Heart right ventricle (tissue), 16 donors: ENCODE measurements at regions not wholly inside any gene's neighbourhood (a gene's known extent, or its start where the extent isn't known, plus 50 kb on each side); places are given as distances from the start of the nearest gene placed in this dataset.

Experiments used
- ATAC-seq, 8 donors: fragments of 200-7000 bp; cut with Tn5 transposase; one replicate each; pipeline ENCODE4 v1.9.1; 2020; ENCODE audit warnings: mild to moderate bottlenecking in 8 of 8, moderate library complexity in 8 of 8, moderate number of reproducible peaks in 1 of 8
- DNase-seq, 2 donors: peaks; one replicate each; pipeline ENCODE4 v3.0.0-alpha.2; 2020
- H3K27ac ChIP-seq, 10 donors: fragments of 200-600 bp; sonication (generic) in 2 of 10; one replicate each; pipeline versions ENCODE4 v1.5.0 to v1.8.0; 2020 to 2022; ENCODE audit warnings: mild to moderate bottlenecking in 3 of 10
- H3K27me3 ChIP-seq, 7 donors: fragments of 200-600 bp; one replicate each; pipeline ENCODE4 v1.8.0; 2021 to 2022; ENCODE audit warnings: mild to moderate bottlenecking in 2 of 7
- H3K36me3 ChIP-seq, 9 donors: fragments of 200-600 bp; sonication (generic) in 1 of 9; one replicate each; pipeline versions ENCODE4 v1.5.0 to v1.8.0; 2020 to 2022; ENCODE audit warnings: mild to moderate bottlenecking in 2 of 9
- H3K4me1 ChIP-seq, 9 donors: fragments of 200-600 bp; sonication (generic) in 1 of 9; one replicate each; pipeline versions ENCODE4 v1.5.0 to v1.8.0; 2020 to 2022; ENCODE audit warnings: mild to moderate bottlenecking in 4 of 9
- H3K4me3 ChIP-seq, 10 donors: fragments of 200-600 bp; sonication (generic) in 2 of 10; one replicate each; pipeline versions ENCODE4 v1.5.0 to v1.8.0; 2020 to 2022; ENCODE audit warnings: mild to moderate bottlenecking in 7 of 10, moderate library complexity in 2 of 10
- H3K9me3 ChIP-seq, 11 donors: fragments of 200-600 bp in 10 of 11; sonication (generic) in 2 of 11; one replicate each; pipeline versions ENCODE4 v1.5.0 to v1.8.0; 2013 to 2022; ENCODE audit warnings: mild to moderate bottlenecking in 2 of 11, control low read depth in 1 of 11, moderate library complexity in 1 of 11
- WGBS, 2 donors: extraction: QIAGEN DNeasy Blood & Tissue Kit; methylation state at CpG; one replicate each; pipeline ENCODE4 v1.1.7; 2013; ENCODE audit warnings: inconsistent platforms in 1 of 2; 5-methylcytosine and 5-hydroxymethylcytosine counted together
- intact Hi-C, 10 donors: fragments of 100-400 bp; cut with DNase I; formaldehyde crosslinking; loops; one replicate each; pipeline versions ENCODE4 v1.11.1 to v1.14.2; 2022
- TF ChIP-seq, protein P1 (sequence below), 9 donors: fragments of 200-600 bp; sonication (generic) in 2 of 9; IDR thresholded peaks; one replicate each; pipeline versions ENCODE4 v1.5.0 to v1.8.0; 2021 to 2022; ENCODE audit warnings: antibody characterized with exemption in 9 of 9, mild to moderate bottlenecking in 5 of 9, moderate library complexity in 1 of 9
- donor health status: Arrhythmogenic right ventricular cardiomyopathy.
- donor health status: ischemic (EF 13 %, LVEDD 7.1; RV severe dilation, severe dysfunction).
- donor health status: healthy with polysubstance abuse.
- donor health status: DM: no; HTN: yes; CAD: no.
- donor health status: DM: no; HTN: no; CAD: no.
- donor health status: ischemic (EF 25% LVEDD 6.9; RV normal size, moderate dysfunction).
- donor health status: ischemic (EF 25% LVEDD 5.7; RV mildly dilated, moderate dysfunction).
- donor health status: healthy.
- donor health status: DM: yes; HTN: yes; CAD: no.
- donor health status: Ischemic cardiomyopathy.
- donor health status: ischemic (EF 35%, LVEDD 5.7; RV mildly dilated, moderate dysfunction).
- donor health status: nonischemic (EF 11% LVEDD 7.7; RV severe dilation, severe dysfunction).
- donor health status: DM: yes; HTN: yes; CAD: no.
- donor health status: PGD.
- donor health status: ischemic (EF 29% LVEDD 5.4; RV normal size, mild dysfunction).
- donor health status: nonischemic (EF 23%, LVEDD 6.1; RV moderate dilation, normal function).

DNA sequence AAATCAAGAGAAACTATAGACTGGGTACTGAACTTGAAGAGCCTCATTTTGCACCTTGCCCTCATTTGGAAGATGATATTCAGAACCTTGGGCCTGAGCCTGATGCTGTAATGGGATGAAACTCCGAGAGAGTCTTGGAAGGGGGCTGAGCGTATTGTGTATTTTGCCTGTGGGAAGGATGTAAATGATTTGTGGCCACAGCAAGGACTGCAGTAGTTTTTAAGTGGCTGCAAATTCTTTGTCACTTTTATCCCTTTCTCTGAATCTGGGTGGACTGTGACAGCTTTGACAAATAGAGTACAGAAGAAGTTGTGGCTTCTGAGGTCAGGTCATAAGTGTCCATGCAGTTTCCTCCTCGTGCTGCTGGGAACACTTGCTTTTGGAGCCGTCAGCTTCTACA, 221.2 kb downstream of the ADRA2A start:
- TF ChIP-seq, protein P1, sequence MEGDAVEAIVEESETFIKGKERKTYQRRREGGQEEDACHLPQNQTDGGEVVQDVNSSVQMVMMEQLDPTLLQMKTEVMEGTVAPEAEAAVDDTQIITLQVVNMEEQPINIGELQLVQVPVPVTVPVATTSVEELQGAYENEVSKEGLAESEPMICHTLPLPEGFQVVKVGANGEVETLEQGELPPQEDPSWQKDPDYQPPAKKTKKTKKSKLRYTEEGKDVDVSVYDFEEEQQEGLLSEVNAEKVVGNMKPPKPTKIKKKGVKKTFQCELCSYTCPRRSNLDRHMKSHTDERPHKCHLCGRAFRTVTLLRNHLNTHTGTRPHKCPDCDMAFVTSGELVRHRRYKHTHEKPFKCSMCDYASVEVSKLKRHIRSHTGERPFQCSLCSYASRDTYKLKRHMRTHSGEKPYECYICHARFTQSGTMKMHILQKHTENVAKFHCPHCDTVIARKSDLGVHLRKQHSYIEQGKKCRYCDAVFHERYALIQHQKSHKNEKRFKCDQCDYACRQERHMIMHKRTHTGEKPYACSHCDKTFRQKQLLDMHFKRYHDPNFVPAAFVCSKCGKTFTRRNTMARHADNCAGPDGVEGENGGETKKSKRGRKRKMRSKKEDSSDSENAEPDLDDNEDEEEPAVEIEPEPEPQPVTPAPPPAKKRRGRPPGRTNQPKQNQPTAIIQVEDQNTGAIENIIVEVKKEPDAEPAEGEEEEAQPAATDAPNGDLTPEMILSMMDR (IDR thresholded peaks at IDR 0.05), result no peak
- DNase-seq (no peak), ATAC-seq (no peak)
- no peaks in the 10 kb centered on the region for H3K4me1 ChIP-seq
- intact Hi-C loops, result no loop called here
- no peak overlapping the region for H3K27ac ChIP-seq
- no peaks in the 10 kb centered on the region for H3K9me3 ChIP-seq
- no peaks in the 10 kb centered on the region for H3K36me3 ChIP-seq
- peaks cover 0 to 20% (median 0%) of the 10 kb centered on the region in 7 donors for H3K27me3 ChIP-seq
- WGBS, 2 donors, result 55 to 61% methylated on average over 4 of the region's 4 CpGs
- no peak overlapping the region for H3K4me3 ChIP-seq

DNA sequence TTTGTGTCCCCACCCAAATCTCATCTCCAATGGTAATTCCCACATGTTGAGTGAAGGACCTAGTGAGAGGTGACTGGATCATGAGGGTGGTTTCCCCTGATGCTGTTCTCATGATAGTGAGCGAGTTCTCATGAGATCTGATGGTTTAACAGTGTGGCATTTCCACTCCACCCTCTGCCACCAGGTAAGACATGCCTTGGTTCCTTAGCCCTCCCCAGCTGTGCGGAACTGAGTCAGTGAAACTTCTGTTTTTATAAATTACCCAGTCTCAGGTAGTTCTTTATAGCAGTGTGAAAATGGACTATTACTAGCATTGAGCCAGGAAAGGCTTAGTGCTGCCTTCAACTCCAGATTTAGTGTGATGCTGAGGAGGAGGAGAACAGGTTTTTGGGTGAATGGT, 222.2 kb downstream of the ADRA2A start:
- Histone ChIP-seq H3K4me3 (no peak overlapping the region), H3K36me3 (no peaks in the 10 kb centered on the region), H3K9me3 (no peaks in the 10 kb centered on the region), H3K27me3 (peaks cover 0 to 14% (median 0%) of the 10 kb centered on the region in 7 donors), H3K27ac (no peak overlapping the region), H3K4me1 (no peaks in the 10 kb centered on the region)
- 71 to 87% methylated on average over 2 of the region's 2 CpGs for WGBS, 2 donors
- intact Hi-C loops, result no loop called here
- TF ChIP-seq, protein P1 (IDR thresholded peaks at IDR 0.05), result no peak
- no peak for DNase-seq
- ATAC-seq, result no peak

DNA sequence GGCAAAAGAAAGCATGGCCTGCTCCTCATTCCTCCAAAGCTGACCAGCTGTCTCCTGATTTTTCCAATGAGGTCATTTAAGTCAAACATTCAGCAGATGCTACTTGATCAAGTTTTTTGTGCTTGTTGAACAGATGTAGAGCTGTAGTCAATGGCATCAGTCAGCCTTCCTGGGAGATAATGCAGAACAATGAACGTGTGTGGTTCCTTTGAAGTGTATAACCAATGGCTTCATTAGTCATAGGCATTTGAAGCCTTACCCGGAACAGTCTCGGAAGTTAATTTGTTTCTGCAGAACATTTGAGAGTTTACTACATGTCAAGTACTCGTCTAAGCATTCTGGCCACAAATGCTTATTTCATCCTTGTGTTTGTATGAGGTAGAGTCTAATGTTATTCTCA, 227.1 kb downstream of the ADRA2A start:
- DNase-seq (no peak), ATAC-seq (no peak)
- Histone ChIP-seq H3K27ac (no peak overlapping the region), H3K27me3 (no peaks in the 10 kb centered on the region), H3K4me1 (no peaks in the 10 kb centered on the region), H3K36me3 (no peaks in the 10 kb centered on the region), H3K9me3 (no peaks in the 10 kb centered on the region), H3K4me3 (no peak overlapping the region)
- intact Hi-C loops, result no loop called here
- 66 to 72% methylated on average over 4 of the region's 4 CpGs for WGBS, 2 donors
- TF ChIP-seq, protein P1 (IDR thresholded peaks at IDR 0.05), result no peak

DNA sequence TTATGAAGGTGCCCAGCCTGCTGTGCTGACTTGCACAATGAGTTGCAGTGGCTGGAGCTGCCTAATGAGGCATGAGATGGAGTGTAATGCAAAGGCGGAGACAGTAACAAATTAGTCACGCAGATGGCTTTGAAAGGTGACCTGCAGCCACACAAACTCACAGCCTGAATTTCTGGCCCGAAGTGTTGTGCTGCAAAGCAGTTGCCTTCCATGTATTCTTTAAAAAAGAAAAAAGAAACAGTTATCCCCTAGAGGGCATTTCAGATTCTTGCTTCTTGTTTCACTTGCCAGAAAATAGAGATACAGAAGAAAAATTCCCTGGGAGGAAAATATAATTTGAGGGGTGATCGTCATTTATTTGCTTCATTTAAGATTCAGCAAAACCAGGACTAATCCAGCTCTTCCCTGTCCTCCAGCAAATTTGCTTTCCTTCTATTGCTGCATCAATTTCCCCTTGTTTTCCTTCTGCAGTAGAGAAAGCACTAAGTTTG, 239.9 kb downstream of the ADRA2A start:
- 53 to 66% methylated on average over 4 of the region's 4 CpGs for WGBS, 2 donors
- Histone ChIP-seq H3K4me1 (no peaks in the 10 kb centered on the region), H3K4me3 (no peak overlapping the region), H3K9me3 (peaks cover 0 to 16% (median 0%) of the 10 kb centered on the region in 11 donors), H3K36me3 (no peaks in the 10 kb centered on the region), H3K27me3 (peaks cover 0 to 14% (median 0%) of the 10 kb centered on the region in 7 donors), H3K27ac (no peak overlapping the region)
- intact Hi-C loops, result no loop called here
- DNase-seq (no peak), ATAC-seq (no peak)
- TF ChIP-seq, protein P1 (IDR thresholded peaks at IDR 0.05), result no peak
